ENCODE measurements at regions not wholly inside any gene's neighbourhood (a gene's known extent, or its start where the extent isn't known, plus 50 kb on each side); places are given as distances from the start of the nearest gene placed in this dataset.

DNA sequence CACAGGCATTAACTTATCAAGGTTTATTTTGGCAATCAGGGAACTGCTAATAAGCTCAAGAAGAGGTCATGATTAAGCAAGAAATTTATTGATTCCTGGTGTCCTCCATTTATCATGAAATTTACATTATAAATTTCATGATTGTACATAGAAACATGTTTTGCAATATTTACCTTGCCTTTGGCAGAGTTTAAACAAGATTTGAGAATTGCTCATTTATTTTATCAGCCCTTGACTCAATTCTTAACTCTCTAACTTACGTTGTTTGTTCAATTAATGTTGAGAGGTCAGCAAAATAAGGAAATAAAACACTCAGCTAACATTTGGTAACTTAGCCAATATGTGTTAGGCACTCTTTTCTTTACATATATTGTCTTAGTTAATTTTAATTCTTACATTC, 286.6 kb downstream of the SLC7A11 start:
- Mint-ChIP-seq H3K4me3 (no peak overlapping the region), H3K27ac (no peak overlapping the region), H3K27me3 (ENCODE audit: low read depth) (no peaks in the 10 kb centered on the region), H3K36me3 (no peaks in the 10 kb centered on the region), H3K4me1 (no peaks in the 10 kb centered on the region), H3K9me3 (no peaks in the 10 kb centered on the region)
- ATAC-seq (no peak), DNase-seq (ENCODE audit: low spot score) (no peak)
- no peak for TF ChIP-seq RORB (CRISPR knock-in tag; IDR thresholded peaks at IDR 0.05)
- TF ChIP-seq ZNF121 (CRISPR knock-in tag; IDR thresholded peaks at IDR 0.05): no peak
- TF ChIP-seq ETV6 (CRISPR knock-in tag; IDR thresholded peaks at IDR 0.05): no peak
- no peak for TF ChIP-seq USF1 (CRISPR knock-in tag; IDR thresholded peaks at IDR 0.05)
- TF ChIP-seq, protein P1, sequence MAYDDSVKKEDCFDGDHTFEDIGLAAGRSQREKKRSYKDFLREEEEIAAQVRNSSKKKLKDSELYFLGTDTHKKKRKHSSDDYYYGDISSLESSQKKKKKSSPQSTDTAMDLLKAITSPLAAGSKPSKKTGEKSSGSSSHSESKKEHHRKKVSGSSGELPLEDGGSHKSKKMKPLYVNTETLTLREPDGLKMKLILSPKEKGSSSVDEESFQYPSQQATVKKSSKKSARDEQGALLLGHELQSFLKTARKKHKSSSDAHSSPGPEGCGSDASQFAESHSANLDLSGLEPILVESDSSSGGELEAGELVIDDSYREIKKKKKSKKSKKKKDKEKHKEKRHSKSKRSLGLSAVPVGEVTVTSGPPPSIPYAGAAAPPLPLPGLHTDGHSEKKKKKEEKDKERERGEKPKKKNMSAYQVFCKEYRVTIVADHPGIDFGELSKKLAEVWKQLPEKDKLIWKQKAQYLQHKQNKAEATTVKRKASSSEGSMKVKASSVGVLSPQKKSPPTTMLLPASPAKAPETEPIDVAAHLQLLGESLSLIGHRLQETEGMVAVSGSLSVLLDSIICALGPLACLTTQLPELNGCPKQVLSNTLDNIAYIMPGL (CRISPR knock-in tag; IDR thresholded peaks at IDR 0.05): no peak
- TF ChIP-seq RELA (CRISPR knock-in tag; IDR thresholded peaks at IDR 0.05; ENCODE audit: borderline replicate concordance): no peak
- TF ChIP-seq, protein P2, sequence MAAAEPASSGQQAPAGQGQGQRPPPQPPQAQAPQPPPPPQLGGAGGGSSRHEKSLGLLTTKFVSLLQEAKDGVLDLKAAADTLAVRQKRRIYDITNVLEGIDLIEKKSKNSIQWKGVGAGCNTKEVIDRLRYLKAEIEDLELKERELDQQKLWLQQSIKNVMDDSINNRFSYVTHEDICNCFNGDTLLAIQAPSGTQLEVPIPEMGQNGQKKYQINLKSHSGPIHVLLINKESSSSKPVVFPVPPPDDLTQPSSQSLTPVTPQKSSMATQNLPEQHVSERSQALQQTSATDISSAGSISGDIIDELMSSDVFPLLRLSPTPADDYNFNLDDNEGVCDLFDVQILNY (CRISPR knock-in tag; IDR thresholded peaks at IDR 0.05): no peak
- TF ChIP-seq NFE2L1 (CRISPR knock-in tag; IDR thresholded peaks at IDR 0.05): no peak
- TF ChIP-seq, protein P3, sequence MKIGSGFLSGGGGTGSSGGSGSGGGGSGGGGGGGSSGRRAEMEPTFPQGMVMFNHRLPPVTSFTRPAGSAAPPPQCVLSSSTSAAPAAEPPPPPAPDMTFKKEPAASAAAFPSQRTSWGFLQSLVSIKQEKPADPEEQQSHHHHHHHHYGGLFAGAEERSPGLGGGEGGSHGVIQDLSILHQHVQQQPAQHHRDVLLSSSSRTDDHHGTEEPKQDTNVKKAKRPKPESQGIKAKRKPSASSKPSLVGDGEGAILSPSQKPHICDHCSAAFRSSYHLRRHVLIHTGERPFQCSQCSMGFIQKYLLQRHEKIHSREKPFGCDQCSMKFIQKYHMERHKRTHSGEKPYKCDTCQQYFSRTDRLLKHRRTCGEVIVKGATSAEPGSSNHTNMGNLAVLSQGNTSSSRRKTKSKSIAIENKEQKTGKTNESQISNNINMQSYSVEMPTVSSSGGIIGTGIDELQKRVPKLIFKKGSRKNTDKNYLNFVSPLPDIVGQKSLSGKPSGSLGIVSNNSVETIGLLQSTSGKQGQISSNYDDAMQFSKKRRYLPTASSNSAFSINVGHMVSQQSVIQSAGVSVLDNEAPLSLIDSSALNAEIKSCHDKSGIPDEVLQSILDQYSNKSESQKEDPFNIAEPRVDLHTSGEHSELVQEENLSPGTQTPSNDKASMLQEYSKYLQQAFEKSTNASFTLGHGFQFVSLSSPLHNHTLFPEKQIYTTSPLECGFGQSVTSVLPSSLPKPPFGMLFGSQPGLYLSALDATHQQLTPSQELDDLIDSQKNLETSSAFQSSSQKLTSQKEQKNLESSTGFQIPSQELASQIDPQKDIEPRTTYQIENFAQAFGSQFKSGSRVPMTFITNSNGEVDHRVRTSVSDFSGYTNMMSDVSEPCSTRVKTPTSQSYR (CRISPR knock-in tag; IDR thresholded peaks at IDR 0.05): no peak
- no peak for TF ChIP-seq CREM (CRISPR knock-in tag; IDR thresholded peaks at IDR 0.05)
- no peak for TF ChIP-seq ESRRA (CRISPR knock-in tag; IDR thresholded peaks at IDR 0.05; ENCODE audit: borderline replicate concordance)
- TF ChIP-seq HMGA2 (CRISPR knock-in tag; IDR thresholded peaks at IDR 0.05): no peak
- POLR2A ChIA-PET: no interaction called here
- CTCF ChIA-PET: no interaction called here

- peaks cover 15% of the 10 kb centered on the region for H3K9me3 Mint-ChIP-seq
- no peak for ATAC-seq
- TF ChIP-seq OVOL2 (CRISPR knock-in tag; IDR thresholded peaks at IDR 0.05; ENCODE audit: borderline replicate concordance): no peak
- TF ChIP-seq ESRRA (CRISPR knock-in tag; IDR thresholded peaks at IDR 0.05; ENCODE audit: borderline replicate concordance): no peak
- TF ChIP-seq CREB1 (CRISPR knock-in tag; IDR thresholded peaks at IDR 0.05): no peak
- TF ChIP-seq, protein P4, sequence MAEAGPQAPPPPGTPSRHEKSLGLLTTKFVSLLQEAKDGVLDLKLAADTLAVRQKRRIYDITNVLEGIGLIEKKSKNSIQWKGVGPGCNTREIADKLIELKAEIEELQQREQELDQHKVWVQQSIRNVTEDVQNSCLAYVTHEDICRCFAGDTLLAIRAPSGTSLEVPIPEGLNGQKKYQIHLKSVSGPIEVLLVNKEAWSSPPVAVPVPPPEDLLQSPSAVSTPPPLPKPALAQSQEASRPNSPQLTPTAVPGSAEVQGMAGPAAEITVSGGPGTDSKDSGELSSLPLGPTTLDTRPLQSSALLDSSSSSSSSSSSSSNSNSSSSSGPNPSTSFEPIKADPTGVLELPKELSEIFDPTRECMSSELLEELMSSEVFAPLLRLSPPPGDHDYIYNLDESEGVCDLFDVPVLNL (CRISPR knock-in tag; IDR thresholded peaks at IDR 0.05; ENCODE audit: borderline replicate concordance, low read depth): no peak
- no peak for TF ChIP-seq ZNF423 (CRISPR knock-in tag; IDR thresholded peaks at IDR 0.05)
- no peak for TF ChIP-seq E2F1 (CRISPR knock-in tag; IDR thresholded peaks at IDR 0.05)
- no peak for TF ChIP-seq ZNF219 (CRISPR knock-in tag; IDR thresholded peaks at IDR 0.05; ENCODE audit: borderline replicate concordance)
- TF ChIP-seq RELA (CRISPR knock-in tag; IDR thresholded peaks at IDR 0.05; ENCODE audit: borderline replicate concordance): no peak
- no peak for TF ChIP-seq IRF2 (CRISPR knock-in tag; IDR thresholded peaks at IDR 0.05; ENCODE audit: borderline replicate concordance, low read depth)
- TF ChIP-seq, protein P5, sequence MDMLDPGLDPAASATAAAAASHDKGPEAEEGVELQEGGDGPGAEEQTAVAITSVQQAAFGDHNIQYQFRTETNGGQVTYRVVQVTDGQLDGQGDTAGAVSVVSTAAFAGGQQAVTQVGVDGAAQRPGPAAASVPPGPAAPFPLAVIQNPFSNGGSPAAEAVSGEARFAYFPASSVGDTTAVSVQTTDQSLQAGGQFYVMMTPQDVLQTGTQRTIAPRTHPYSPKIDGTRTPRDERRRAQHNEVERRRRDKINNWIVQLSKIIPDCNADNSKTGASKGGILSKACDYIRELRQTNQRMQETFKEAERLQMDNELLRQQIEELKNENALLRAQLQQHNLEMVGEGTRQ (CRISPR knock-in tag; IDR thresholded peaks at IDR 0.05): no peak
- TF ChIP-seq TP53 (CRISPR knock-in tag; IDR thresholded peaks at IDR 0.05): no peak
- no peak for TF ChIP-seq HMGA2 (CRISPR knock-in tag; IDR thresholded peaks at IDR 0.05)
- TF ChIP-seq, protein P6, sequence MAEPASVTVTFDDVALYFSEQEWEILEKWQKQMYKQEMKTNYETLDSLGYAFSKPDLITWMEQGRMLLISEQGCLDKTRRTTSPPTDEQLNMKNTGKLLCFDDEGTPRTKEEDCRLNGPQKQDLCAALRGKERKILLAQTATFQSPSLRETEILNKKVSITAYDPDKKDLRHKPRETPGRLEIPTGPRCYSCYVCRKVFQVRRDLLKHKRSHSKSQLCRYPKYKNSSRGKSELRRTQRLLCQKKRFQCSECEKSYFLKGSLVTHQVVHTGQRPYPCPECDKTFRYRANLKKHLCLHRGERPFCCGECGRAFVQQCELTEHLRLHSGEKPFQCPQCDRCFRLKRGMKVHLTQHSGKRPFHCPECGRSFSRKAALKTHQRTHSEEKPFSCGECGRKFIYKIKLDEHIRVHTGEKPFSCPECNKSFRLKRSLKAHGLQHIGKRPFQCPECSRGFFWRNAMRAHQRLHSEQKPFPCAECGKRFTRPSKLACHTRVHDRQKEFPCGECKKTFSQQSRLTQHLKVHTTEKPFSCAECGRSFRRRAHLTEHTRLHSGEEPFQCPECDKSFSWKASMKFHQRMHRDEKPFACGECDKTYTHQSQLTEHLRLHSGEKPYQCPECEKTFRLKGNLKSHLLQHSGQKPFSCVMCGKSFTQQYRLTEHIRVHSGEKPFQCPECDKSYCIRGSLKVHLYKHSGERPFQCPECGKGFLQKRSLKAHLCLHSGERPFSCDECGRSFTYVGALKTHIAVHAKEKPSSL (CRISPR knock-in tag; conservative IDR thresholded peaks at IDR 0.05): no peak
- TF ChIP-seq ATF2 (CRISPR knock-in tag; IDR thresholded peaks at IDR 0.05; ENCODE audit: borderline replicate concordance, low read depth): no peak
Measured at GRCh38 chr4:137952116-137952515, 290.0 kb downstream of the SLC7A11 start.

More at GRCh38 chr4:137952116-137952515, 290.0 kb downstream of the SLC7A11 start:
- Mint-ChIP-seq H3K27ac (no peak overlapping the region), H3K4me3 (no peak overlapping the region), H3K36me3 (0 out of 2 replicates have a peak, but pooled peaks cover 2% of the 10 kb centered on the region), H3K27me3 (ENCODE audit: low read depth) (no peaks in the 10 kb centered on the region), H3K4me1 (no peaks in the 10 kb centered on the region)
- POLR2A ChIA-PET: no interaction called here
- CTCF ChIA-PET: no interaction called here
- no peak for DNase-seq (ENCODE audit: low spot score)
